ENCODE measurements at regions not wholly inside any gene's neighbourhood (a gene's known extent, or its start where the extent isn't known, plus 50 kb on each side); places are given as distances from the start of the nearest gene placed in this dataset.

DNA sequence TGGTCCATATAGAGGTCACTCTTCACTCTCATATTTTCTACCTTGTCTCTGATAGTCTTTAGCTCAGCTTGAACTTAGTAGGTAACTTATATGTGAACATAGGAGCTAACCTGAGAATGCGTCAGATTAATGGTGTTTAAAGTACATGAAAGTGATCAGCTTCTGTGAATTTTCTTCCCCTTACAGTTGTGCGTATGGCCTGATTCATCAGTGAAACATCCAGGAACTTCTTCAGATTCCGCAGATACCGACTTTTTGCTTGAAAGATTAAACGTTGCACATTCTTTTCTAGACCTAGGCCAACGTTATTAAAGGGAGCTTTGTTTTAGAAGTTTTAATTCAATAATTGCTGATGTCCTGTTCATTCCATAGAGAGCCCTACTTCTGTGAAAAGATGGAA, 1945.1 kb upstream of the SEL1L start:
- no peaks in the 10 kb centered on the region for H3K27me3 ChIP-seq
- no peak overlapping the region for H3K4me3 ChIP-seq
- no peaks in the 10 kb centered on the region for H3K9me3 ChIP-seq
- no peak overlapping the region for H3K27ac ChIP-seq
- no peaks in the 10 kb centered on the region for H3K36me3 ChIP-seq
- WGBS, 2 donors (ENCODE audit: low coverage in 1 of 2) = 76 to 83% methylated on average over 6 of the region's 6 CpGs
- intact Hi-C loops (cut with DNase I; ENCODE audit: low total_unique reads) (no loop called here), in situ Hi-C loops (cut with MboI; ENCODE audit: low pct_ligation_motif_present in 1 of 4, low pct_unique_long_range_greater_than_20kb in 1 of 4, low sequenced_read_pairs in 3 of 4) (no loop called here)
- no peak for DNase-seq
- no peak for TF ChIP-seq EP300 (IDR thresholded peaks at IDR 0.05; ENCODE audit: low read depth)
- TF ChIP-seq, protein P1, sequence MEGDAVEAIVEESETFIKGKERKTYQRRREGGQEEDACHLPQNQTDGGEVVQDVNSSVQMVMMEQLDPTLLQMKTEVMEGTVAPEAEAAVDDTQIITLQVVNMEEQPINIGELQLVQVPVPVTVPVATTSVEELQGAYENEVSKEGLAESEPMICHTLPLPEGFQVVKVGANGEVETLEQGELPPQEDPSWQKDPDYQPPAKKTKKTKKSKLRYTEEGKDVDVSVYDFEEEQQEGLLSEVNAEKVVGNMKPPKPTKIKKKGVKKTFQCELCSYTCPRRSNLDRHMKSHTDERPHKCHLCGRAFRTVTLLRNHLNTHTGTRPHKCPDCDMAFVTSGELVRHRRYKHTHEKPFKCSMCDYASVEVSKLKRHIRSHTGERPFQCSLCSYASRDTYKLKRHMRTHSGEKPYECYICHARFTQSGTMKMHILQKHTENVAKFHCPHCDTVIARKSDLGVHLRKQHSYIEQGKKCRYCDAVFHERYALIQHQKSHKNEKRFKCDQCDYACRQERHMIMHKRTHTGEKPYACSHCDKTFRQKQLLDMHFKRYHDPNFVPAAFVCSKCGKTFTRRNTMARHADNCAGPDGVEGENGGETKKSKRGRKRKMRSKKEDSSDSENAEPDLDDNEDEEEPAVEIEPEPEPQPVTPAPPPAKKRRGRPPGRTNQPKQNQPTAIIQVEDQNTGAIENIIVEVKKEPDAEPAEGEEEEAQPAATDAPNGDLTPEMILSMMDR (IDR thresholded peaks at IDR 0.05) = no peak
- no peak for TF ChIP-seq POLR2A (IDR thresholded peaks at IDR 0.05)
- TF ChIP-seq POLR2AphosphoS5 (IDR thresholded peaks at IDR 0.05) = no peak
- H3K4me1 ChIP-seq = no peaks in the 10 kb centered on the region

DNA sequence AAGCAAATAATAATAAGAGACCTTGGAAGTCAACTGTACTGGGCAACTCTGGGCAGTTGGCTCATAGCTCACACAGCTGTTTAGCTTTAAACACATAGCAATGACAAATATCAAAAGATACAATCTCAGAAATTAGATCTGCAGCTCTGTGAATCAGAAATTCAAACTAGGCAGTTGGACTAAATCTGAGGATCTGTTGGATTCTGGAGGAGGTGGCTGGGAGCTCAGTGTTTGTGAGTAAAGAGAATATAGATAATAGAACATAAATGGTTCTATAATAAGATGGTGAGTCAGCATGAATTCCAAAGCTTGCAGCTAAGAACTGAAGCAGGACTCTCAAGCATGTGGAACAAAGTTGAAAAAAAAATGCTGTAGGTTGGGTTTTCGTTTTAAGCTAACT, 1949.4 kb upstream of the SEL1L start:
- intact Hi-C loops (cut with DNase I; ENCODE audit: low total_unique reads) (no loop called here), in situ Hi-C loops (cut with MboI; ENCODE audit: low pct_ligation_motif_present in 1 of 4, low pct_unique_long_range_greater_than_20kb in 1 of 4, low sequenced_read_pairs in 3 of 4) (no loop called here)
- Histone ChIP-seq H3K4me3 (no peak overlapping the region), H3K36me3 (no peaks in the 10 kb centered on the region), H3K27me3 (no peaks in the 10 kb centered on the region), H3K9me3 (no peaks in the 10 kb centered on the region), H3K27ac (no peak overlapping the region), H3K4me1 (no peaks in the 10 kb centered on the region)
- no peak for TF ChIP-seq POLR2A (IDR thresholded peaks at IDR 0.05)
- TF ChIP-seq POLR2AphosphoS5 (IDR thresholded peaks at IDR 0.05) = no peak
- no peak for TF ChIP-seq EP300 (IDR thresholded peaks at IDR 0.05; ENCODE audit: low read depth)
- TF ChIP-seq, protein P1 (IDR thresholded peaks at IDR 0.05) = no peak
- no peak for DNase-seq
- 17 to 47% methylated on average over 1 of the region's 1 CpG for WGBS, 2 donors (ENCODE audit: low coverage in 1 of 2)

GRCh38 chr14:83485591-83485990, 1951.9 kb upstream of the SEL1L start:
- no peak overlapping the region for H3K27ac ChIP-seq
- in situ Hi-C loops (cut with MboI; ENCODE audit: low pct_ligation_motif_present in 1 of 4, low pct_unique_long_range_greater_than_20kb in 1 of 4, low sequenced_read_pairs in 3 of 4) = no loop called here
- intact Hi-C loops (cut with DNase I; ENCODE audit: low total_unique reads) = no loop called here
- H3K36me3 ChIP-seq = no peaks in the 10 kb centered on the region
- TF ChIP-seq, protein P1 (IDR thresholded peaks at IDR 0.05) = no peak
- no peak for TF ChIP-seq POLR2AphosphoS5 (IDR thresholded peaks at IDR 0.05)
- TF ChIP-seq EP300 (IDR thresholded peaks at IDR 0.05; ENCODE audit: low read depth) = no peak
- TF ChIP-seq POLR2A (IDR thresholded peaks at IDR 0.05) = no peak
- no peaks in the 10 kb centered on the region for H3K9me3 ChIP-seq
- no peaks in the 10 kb centered on the region for H3K27me3 ChIP-seq
- DNase-seq = no peak
- no peak overlapping the region for H3K4me3 ChIP-seq
- no peaks in the 10 kb centered on the region for H3K4me1 ChIP-seq

GRCh38 chr14:83491091-83491490, 1957.4 kb upstream of the SEL1L start:
- intact Hi-C loops (cut with DNase I; ENCODE audit: low total_unique reads) = no loop called here

More at GRCh38 chr14:83491091-83491490, 1957.4 kb upstream of the SEL1L start:
- no peaks in the 10 kb centered on the region for H3K4me1 ChIP-seq
- no peak for DNase-seq
- H3K36me3 ChIP-seq = no peaks in the 10 kb centered on the region
- in situ Hi-C loops (cut with MboI; ENCODE audit: low pct_ligation_motif_present in 1 of 4, low pct_unique_long_range_greater_than_20kb in 1 of 4, low sequenced_read_pairs in 3 of 4) = no loop called here
- TF ChIP-seq, protein P1 (IDR thresholded peaks at IDR 0.05) = no peak
- TF ChIP-seq POLR2A (IDR thresholded peaks at IDR 0.05) = no peak
- no peak for TF ChIP-seq EP300 (IDR thresholded peaks at IDR 0.05; ENCODE audit: low read depth)
- TF ChIP-seq POLR2AphosphoS5 (IDR thresholded peaks at IDR 0.05) = no peak
- H3K4me3 ChIP-seq = no peak overlapping the region
- H3K9me3 ChIP-seq = no peaks in the 10 kb centered on the region
- 46 to 75% methylated on average over 2 of the region's 2 CpGs for WGBS, 2 donors (ENCODE audit: low coverage in 1 of 2)
- no peaks in the 10 kb centered on the region for H3K27me3 ChIP-seq
- no peak overlapping the region for H3K27ac ChIP-seq

Data from transverse colon (tissue), 4 donors.